ENCODE measurements at regions not wholly inside any gene's neighbourhood (a gene's known extent, or its start where the extent isn't known, plus 50 kb on each side); places are given as distances from the start of the nearest gene placed in this dataset.
A peak's percentile ranks its signal among the peaks of the same experiment; 100 is the strongest.

DNA sequence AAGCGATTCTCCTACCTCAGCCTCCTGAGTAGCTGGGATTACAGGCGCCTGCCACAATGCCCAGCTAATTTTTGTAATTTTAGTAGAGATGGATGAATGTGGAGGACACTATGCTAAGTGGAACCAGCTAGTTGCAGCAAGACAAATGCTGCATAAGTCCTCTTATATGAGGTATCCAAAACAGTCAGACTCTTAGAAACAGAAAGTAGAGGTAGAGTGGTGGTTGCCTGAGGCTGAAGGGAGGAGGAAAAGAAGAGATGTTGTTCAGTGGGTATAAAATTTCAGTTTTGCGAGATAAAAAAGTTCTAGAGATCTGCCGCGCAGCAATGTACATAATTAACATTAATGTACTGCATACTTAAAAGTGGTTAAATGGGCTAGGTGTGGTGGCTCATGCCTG lies 145.3 kb upstream of the SPRED2 start:
- no peaks in the 10 kb centered on the region for H3K36me3 ChIP-seq (ENCODE audit: insufficient read depth, low read length)
- TF ChIP-seq CTCF (IDR thresholded peaks at IDR 0.05; ENCODE audit: extremely low read depth, low read depth, low read length) = no peak
- H3K27me3 ChIP-seq (ENCODE audit: insufficient read depth, low read length) = no peaks in the 10 kb centered on the region
- H3K4me1 ChIP-seq (ENCODE audit: insufficient read depth, low read length) = peaks cover 15% of the 10 kb centered on the region
- no peaks in the 10 kb centered on the region for H3K79me2 ChIP-seq (ENCODE audit: insufficient read depth, low read length)
- no peaks in the 10 kb centered on the region for H3K9me3 ChIP-seq (ENCODE audit: low read depth, low read length)
- DNase-seq (ENCODE audit: insufficient read length, low spot score, missing footprints) = no peak
- peak overlapping the region; percentile 93 for H3K27ac ChIP-seq (ENCODE audit: low read depth, low read length)
- peak overlapping the region; percentile 4 for H2AFZ ChIP-seq (ENCODE audit: low read length)
- no peaks in the 10 kb centered on the region for H4K20me1 ChIP-seq (ENCODE audit: insufficient read depth, low read length)
- H3K4me2 ChIP-seq (ENCODE audit: insufficient read depth, low read length) = no peak overlapping the region
- no peak overlapping the region for H3K4me3 ChIP-seq (ENCODE audit: insufficient read depth, low read length)

DNA sequence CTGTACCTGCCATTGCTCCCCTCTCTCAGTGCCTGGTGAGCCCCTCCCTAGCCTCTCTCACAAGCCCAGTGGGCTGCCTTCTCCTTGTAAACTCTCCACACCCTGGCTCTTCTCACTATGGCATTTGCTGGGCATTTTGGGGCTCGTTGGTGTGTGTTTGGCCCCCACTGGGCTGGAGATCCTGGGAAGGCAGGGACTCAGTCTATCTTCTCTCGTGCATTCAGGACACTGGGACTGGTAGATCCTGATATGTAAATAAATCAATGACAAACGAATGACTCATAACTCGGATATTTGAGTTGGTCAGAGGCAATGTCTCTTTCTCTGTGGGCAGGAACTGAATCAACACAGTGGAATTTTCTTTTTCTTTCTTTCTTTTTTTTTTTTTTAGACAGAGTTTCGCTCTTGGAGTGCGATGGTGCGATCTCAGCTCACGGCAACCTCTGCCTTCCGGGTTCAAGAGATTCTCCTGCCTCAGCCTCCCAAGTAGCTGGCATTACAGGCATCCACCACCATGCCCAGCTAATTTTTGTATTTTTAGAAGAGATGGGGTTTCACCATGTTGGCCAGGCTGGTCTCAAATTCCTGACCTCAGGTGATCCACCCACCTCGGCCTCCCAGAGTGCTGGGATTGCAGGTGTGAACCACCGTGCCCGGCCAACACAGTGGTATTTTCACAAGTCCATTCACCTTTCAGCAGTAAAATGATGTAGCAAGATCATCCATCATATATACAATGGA lies 144.6 kb upstream of the SPRED2 start:
- peak; percentile 92 for DNase-seq (ENCODE audit: insufficient read length, low spot score, missing footprints)
- Histone ChIP-seq H3K36me3 (ENCODE audit: insufficient read depth, low read length) (no peaks in the 10 kb centered on the region), H3K4me1 (ENCODE audit: insufficient read depth, low read length) (peaks cover 15% of the 10 kb centered on the region), H3K79me2 (ENCODE audit: insufficient read depth, low read length) (no peaks in the 10 kb centered on the region), H3K27ac (ENCODE audit: low read depth, low read length) (peak overlapping the region; percentile 93), H3K4me3 (ENCODE audit: insufficient read depth, low read length) (peak overlapping the region; percentile 46), H4K20me1 (ENCODE audit: insufficient read depth, low read length) (no peaks in the 10 kb centered on the region), H3K27me3 (ENCODE audit: insufficient read depth, low read length) (no peaks in the 10 kb centered on the region), H2AFZ (ENCODE audit: low read length) (peak overlapping the region; percentile 53), H3K4me2 (ENCODE audit: insufficient read depth, low read length) (peak overlapping the region; percentile 80), H3K9me3 (ENCODE audit: low read depth, low read length) (no peaks in the 10 kb centered on the region)
- TF ChIP-seq CTCF (IDR thresholded peaks at IDR 0.05; ENCODE audit: extremely low read depth, low read depth, low read length) = no peak

DNA sequence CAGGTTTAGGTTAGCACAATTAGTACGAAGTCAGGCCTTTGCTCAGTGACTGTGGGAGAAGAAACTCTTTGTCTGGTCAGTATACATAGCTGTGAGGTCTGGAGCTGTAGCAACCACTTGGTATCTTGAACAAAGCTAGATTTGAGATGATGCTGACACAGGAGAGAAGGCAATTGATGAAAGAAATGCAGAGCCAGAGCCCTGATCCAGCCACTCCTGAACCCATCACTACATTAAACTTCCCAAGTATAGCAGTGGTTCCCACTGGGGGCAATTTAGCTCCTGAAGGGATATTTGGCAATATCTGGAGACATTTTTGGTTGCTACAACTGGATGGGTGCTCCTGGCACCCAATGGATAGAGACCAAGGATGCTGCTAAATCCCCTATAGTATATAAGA lies 143.9 kb upstream of the SPRED2 start:
- Histone ChIP-seq H3K4me3 (ENCODE audit: insufficient read depth, low read length) (no peak overlapping the region), H2AFZ (ENCODE audit: low read length) (no peak overlapping the region), H3K4me2 (ENCODE audit: insufficient read depth, low read length) (no peak overlapping the region)

More for the DNA sequence above, 143.9 kb upstream of the SPRED2 start:
- no peak for DNase-seq (ENCODE audit: insufficient read length, low spot score, missing footprints)
- TF ChIP-seq CTCF (IDR thresholded peaks at IDR 0.05; ENCODE audit: extremely low read depth, low read depth, low read length) = no peak
- Histone ChIP-seq H4K20me1 (ENCODE audit: insufficient read depth, low read length) (no peaks in the 10 kb centered on the region), H3K36me3 (ENCODE audit: insufficient read depth, low read length) (no peaks in the 10 kb centered on the region), H3K27ac (ENCODE audit: low read depth, low read length) (peak overlapping the region; percentile 93), H3K4me1 (ENCODE audit: insufficient read depth, low read length) (peaks cover 15% of the 10 kb centered on the region), H3K9me3 (ENCODE audit: low read depth, low read length) (no peaks in the 10 kb centered on the region), H3K79me2 (ENCODE audit: insufficient read depth, low read length) (no peaks in the 10 kb centered on the region), H3K27me3 (ENCODE audit: insufficient read depth, low read length) (no peaks in the 10 kb centered on the region)
